KOPT-K1 (cell line): ENCODE measurements at regions not wholly inside any gene's neighbourhood (a gene's known extent, or its start where the extent isn't known, plus 50 kb on each side); places are given as distances from the start of the nearest gene placed in this dataset.

Experiments
- H3K27ac ChIP-seq: fragments of 200-600 bp; sonication (generic); 2 replicates; pipeline ENCODE4 v1.5.1; 2016; ENCODE audit warnings: antibody characterized with exemption, mild to moderate bottlenecking, low read depth, low read length; ENCODE audit not compliant: poor library complexity, severe bottlenecking
- H3K36me3 ChIP-seq: fragments of 200-600 bp; sonication (generic); 2 replicates; pipeline ENCODE4 v1.5.1; 2017; ENCODE audit warnings: antibody characterized with exemption, mild to moderate bottlenecking, low read length, moderate library complexity; ENCODE audit not compliant: insufficient read depth
- H3K9me3 ChIP-seq: fragments of 200-600 bp; sonication (generic); 2 replicates; pipeline ENCODE4 v1.5.1; 2017; ENCODE audit warnings: antibody characterized with exemption, low read length, mild to moderate bottlenecking; ENCODE audit not compliant: insufficient read depth, poor library complexity, severe bottlenecking

- Histone ChIP-seq H3K27ac (no peak overlapping the region), H3K36me3 (no peaks in the 10 kb centered on the region), H3K9me3 (no peaks in the 10 kb centered on the region)
Measured at GRCh38 chr18:24840640-24841039, 380.2 kb downstream of the HRH4 start.

GRCh38 chr18:24841536-24841935 lies 381.1 kb downstream of the HRH4 start:
- Histone ChIP-seq H3K36me3 (no peaks in the 10 kb centered on the region), H3K27ac (no peak overlapping the region), H3K9me3 (no peaks in the 10 kb centered on the region)

- Histone ChIP-seq H3K27ac (no peak overlapping the region), H3K9me3 (no peaks in the 10 kb centered on the region), H3K36me3 (no peaks in the 10 kb centered on the region)
Measured at GRCh38 chr18:24843123-24843522, 382.7 kb downstream of the HRH4 start.

- Histone ChIP-seq H3K36me3 (no peaks in the 10 kb centered on the region), H3K9me3 (no peaks in the 10 kb centered on the region), H3K27ac (no peak overlapping the region)
Measured at GRCh38 chr18:24846138-24846537, 385.7 kb downstream of the HRH4 start.

GRCh38 chr18:24850532-24850931 lies 390.1 kb downstream of the HRH4 start:
- H3K36me3 ChIP-seq = no peaks in the 10 kb centered on the region
- no peaks in the 10 kb centered on the region for H3K9me3 ChIP-seq
- H3K27ac ChIP-seq = no peak overlapping the region

- no peaks in the 10 kb centered on the region for H3K36me3 ChIP-seq
- H3K27ac ChIP-seq = no peak overlapping the region
- H3K9me3 ChIP-seq = no peaks in the 10 kb centered on the region
Measured at GRCh38 chr18:24853076-24853475, 392.6 kb downstream of the HRH4 start.

- H3K36me3 ChIP-seq = no peaks in the 10 kb centered on the region
- H3K27ac ChIP-seq = no peak overlapping the region
- H3K9me3 ChIP-seq = no peaks in the 10 kb centered on the region
Measured at GRCh38 chr18:24860978-24861680, 400.7 kb downstream of the HRH4 start.

- no peaks in the 10 kb centered on the region for H3K36me3 ChIP-seq
- H3K27ac ChIP-seq = no peak overlapping the region
- H3K9me3 ChIP-seq = no peaks in the 10 kb centered on the region
Measured at GRCh38 chr18:24862201-24862816, 401.9 kb downstream of the HRH4 start.

- no peak overlapping the region for H3K27ac ChIP-seq
- H3K36me3 ChIP-seq = no peaks in the 10 kb centered on the region
- H3K9me3 ChIP-seq = no peaks in the 10 kb centered on the region
Measured at GRCh38 chr18:24868311-24868710, 407.9 kb downstream of the HRH4 start.

GRCh38 chr18:24868760-24869237 lies 408.4 kb downstream of the HRH4 start:
- Histone ChIP-seq H3K27ac (no peak overlapping the region), H3K36me3 (no peaks in the 10 kb centered on the region), H3K9me3 (no peaks in the 10 kb centered on the region)

- Histone ChIP-seq H3K27ac (no peak overlapping the region), H3K9me3 (no peaks in the 10 kb centered on the region), H3K36me3 (no peaks in the 10 kb centered on the region)
Measured at GRCh38 chr18:24869285-24869684, 408.8 kb downstream of the HRH4 start.

GRCh38 chr18:24875286-24875685 lies 414.8 kb downstream of the HRH4 start:
- no peaks in the 10 kb centered on the region for H3K9me3 ChIP-seq
- no peak overlapping the region for H3K27ac ChIP-seq
- H3K36me3 ChIP-seq = no peaks in the 10 kb centered on the region

- Histone ChIP-seq H3K36me3 (no peaks in the 10 kb centered on the region), H3K9me3 (no peaks in the 10 kb centered on the region), H3K27ac (no peak overlapping the region)
Measured at GRCh38 chr18:24875777-24876176, 415.3 kb downstream of the HRH4 start.

- Histone ChIP-seq H3K9me3 (no peaks in the 10 kb centered on the region), H3K36me3 (no peaks in the 10 kb centered on the region), H3K27ac (no peak overlapping the region)
Measured at GRCh38 chr18:24876266-24876665, 415.8 kb downstream of the HRH4 start.

- H3K36me3 ChIP-seq = no peaks in the 10 kb centered on the region
- H3K27ac ChIP-seq = no peak overlapping the region
- no peaks in the 10 kb centered on the region for H3K9me3 ChIP-seq
Measured at GRCh38 chr18:24877066-24877465, 416.6 kb downstream of the HRH4 start.

GRCh38 chr18:24877546-24877945 lies 417.1 kb downstream of the HRH4 start:
- Histone ChIP-seq H3K36me3 (no peaks in the 10 kb centered on the region), H3K9me3 (no peaks in the 10 kb centered on the region), H3K27ac (no peak overlapping the region)
